HS-5 (cell line): ENCODE measurements at regions not wholly inside any gene's neighbourhood (a gene's known extent, or its start where the extent isn't known, plus 50 kb on each side); places are given as distances from the start of the nearest gene placed in this dataset.

Experiments used
- DNase-seq: peaks from one replicate; pipeline ENCODE4 v3.0.0-alpha.2; 2012; ENCODE audit warnings: low read depth

DNA sequence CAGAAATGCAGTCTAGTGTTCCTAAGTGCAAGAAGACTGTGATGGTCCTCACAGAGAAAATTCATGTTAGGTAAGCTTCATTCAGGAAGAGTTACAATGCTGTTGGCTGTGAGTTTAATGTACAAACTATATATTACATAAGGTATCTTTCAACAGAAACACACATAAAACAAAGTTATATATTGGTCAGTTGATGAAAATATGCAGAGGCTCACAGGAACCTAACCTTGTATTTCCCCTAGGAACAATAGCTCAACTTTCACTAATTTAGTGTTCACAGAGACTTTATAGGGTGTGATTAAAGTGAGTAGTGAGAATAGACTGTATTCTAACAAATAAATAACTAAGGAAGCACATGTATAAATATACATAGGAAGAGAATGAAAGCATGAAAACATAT is 676.9 kb upstream of the ADGRL4 start:
- DNase-seq: no peak

- DNase-seq: no peak
Measured at GRCh38 chr1:79682478-79682877, 675.9 kb upstream of the ADGRL4 start.

- no peak for DNase-seq
Measured at GRCh38 chr1:79681382-79681781, 674.9 kb upstream of the ADGRL4 start.

DNA sequence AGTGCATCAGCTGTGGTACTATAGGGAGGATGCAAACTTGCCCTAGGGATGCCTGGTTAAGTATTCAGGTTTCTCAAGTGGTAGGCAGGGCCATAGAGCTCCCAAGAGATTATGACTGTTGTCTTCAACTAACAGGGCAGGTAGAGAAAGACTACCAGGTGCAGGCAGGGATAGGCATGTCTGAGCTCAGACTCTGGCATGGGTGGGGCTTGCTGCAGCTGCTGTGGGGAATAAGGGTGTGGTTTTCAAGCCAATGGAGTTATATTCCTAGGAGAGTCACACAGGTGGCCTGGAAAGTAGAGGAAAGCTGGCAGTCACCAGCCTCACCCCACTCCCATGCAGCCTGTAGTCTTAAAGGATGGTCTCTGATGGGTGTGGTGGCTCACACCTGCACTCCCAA is 673.4 kb upstream of the ADGRL4 start:
- no peak for DNase-seq

GRCh38 chr1:79667848-79668696 is 661.5 kb upstream of the ADGRL4 start:
- DNase-seq: no peak

- no peak for DNase-seq
Measured at GRCh38 chr1:79667166-79667565, 660.6 kb upstream of the ADGRL4 start.

DNA sequence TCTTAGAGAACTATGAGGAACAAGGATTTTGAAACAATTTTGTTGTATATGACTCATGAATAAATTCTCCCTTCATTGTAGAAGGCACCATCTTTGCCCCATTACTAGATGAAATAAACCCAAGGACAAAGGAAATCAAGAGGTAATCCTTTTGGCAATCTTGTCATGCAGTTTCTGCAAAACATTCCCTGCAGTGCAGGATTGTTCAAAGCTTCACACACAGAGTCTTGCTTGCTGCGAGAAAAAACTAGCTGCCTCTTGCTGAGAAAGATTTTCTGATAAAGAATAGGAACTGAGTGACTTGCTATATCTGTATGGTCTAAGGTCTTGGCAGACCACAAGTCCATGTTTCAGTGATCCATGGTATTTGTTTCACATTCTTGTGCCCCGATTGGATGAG is 657.4 kb upstream of the ADGRL4 start:
- no peak for DNase-seq

GRCh38 chr1:79662596-79662995 is 656.1 kb upstream of the ADGRL4 start:
- no peak for DNase-seq

DNA sequence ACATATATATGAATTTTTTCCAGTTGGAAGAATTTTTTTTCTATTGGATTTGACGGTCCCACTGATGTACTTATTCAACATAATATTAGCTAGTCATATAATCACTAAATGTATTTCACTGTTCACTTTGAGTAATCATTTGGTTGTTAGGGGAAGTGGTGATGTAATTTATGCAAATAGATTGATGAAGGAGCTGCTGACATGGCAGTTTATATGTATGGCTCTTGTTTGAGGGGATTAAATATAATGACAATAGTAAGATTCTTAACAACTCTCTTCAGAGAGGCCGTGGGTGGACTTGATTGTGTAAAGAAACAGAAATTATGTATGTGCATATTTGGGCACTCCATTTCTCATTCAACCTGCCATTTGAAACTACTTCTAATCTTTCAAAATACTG is 653.6 kb upstream of the ADGRL4 start:
- no peak for DNase-seq

GRCh38 chr1:79657951-79658658 is 651.6 kb upstream of the ADGRL4 start:
- DNase-seq: no peak

DNA sequence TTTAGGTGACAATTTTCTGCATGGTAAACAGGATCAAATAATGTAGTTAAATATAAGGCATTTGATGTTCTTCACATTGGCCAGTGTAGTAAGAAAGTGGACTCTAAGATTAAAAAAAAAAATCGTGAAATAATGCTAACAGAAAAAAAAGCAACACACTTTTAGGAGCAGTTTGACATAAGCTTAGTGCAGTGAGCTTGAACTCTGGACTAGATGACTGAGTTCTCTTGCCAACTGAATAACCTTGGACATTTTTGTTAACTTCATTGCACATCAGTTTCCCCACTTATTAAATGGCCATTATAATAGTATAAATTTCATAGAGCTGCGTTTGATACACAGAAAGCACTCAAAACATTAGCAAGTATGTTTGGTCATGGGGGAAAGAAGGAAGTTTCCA is 649.3 kb upstream of the ADGRL4 start:
- no peak for DNase-seq

DNA sequence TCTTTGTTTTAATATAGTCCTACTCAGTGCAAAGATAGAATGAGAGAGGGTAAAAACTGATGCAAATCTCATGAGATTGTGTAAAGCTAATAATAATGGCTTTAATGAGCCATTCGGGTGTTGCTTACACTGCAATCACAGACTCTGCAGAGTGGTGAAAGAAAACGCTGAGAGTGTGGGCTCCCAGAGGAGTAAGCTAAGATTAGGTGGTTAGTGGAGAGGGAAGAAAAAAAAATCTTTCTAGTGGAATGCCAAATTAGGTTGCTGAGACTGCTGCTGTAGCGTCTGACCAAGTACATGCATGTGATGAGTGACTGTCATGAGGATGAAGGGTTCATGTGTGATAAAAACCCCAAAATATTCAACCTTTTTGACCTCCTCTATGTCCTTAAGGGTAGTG is 645.9 kb upstream of the ADGRL4 start:
- DNase-seq: no peak

- no peak for DNase-seq
Measured at GRCh38 chr1:79648126-79648525, 641.6 kb upstream of the ADGRL4 start.

GRCh38 chr1:79646880-79647279 is 640.4 kb upstream of the ADGRL4 start:
- no peak for DNase-seq

GRCh38 chr1:79638382-79638781 is 631.9 kb upstream of the ADGRL4 start:
- no peak for DNase-seq

DNA sequence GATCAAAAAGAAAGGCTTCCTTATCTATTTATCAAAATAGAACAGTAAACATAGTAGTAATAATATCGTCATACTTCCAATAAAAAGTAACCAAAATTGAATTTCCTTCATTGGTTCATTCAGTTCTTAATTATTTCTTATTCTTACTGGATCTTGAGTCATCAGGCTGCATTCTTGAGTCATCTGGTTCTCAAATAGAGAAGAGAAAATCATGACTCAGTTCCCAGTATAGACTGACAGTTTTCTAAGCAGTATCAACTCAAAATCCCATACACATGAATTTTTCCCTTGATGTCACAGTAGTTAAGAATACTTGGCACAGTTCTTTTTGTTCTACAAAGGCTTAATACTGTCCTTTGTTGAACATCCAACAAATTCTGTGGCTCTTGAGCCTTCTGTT is 626.9 kb upstream of the ADGRL4 start:
- DNase-seq: peak; percentile 58

GRCh38 chr1:79629414-79629813 is 622.9 kb upstream of the ADGRL4 start:
- no peak for DNase-seq

DNA sequence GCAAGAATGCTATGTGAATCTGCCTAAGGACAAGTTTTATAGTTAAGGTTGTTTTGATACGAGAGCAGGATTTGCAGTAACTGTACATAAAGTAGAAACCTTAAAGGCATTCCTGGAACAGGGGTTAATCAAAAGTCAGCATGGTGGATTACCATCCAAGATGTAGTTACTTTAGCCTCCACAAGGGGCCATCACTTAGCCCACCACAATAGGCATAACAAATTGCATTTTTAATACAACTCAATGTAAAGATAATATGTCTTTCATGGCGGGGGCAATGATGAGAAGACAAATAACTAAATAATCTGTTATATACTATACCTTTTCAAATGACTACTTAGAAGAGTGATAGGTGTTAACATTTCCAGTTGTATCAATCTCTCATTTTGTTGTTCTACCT is 611.2 kb upstream of the ADGRL4 start:
- DNase-seq: no peak

DNA sequence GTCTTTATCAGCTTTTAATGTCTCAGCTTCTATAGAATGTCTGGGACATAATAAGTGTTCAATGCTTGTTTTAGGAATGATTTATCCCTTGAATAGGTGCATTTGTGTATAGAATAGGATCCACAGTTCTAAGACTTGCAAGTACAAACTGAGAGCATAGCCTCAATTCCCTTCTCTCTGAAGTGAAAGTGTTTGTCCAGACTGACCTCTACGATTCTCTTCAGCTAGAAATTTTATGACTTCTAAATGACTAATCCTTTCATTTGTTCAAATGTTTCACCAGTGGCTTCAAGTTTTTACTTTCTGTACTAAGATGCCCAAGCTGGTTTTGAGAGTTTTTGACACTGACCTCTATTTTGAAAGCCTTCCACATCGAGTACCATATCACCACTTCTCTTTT is 608.2 kb upstream of the ADGRL4 start:
- DNase-seq: no peak

GRCh38 chr1:79614106-79614505 is 607.6 kb upstream of the ADGRL4 start:
- no peak for DNase-seq

DNA sequence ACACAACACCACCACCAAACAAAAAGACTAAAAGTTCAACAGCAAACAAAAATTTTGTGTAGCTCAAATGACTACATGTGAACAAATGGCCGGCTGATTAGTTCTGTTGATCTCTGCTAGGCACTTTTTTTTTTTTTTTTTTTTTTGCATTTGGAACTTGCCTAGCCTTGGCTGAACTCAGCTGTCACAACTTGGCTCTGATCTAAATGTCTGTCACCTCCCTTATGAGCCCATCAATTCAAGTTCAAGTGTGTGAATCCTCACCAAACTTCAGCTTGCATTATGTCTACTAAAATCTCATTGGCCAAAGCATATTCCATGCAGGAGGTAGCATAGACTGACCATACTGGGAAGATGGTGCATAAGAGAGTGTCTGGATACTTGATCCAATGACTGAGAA is 606.5 kb upstream of the ADGRL4 start:
- DNase-seq: no peak

DNA sequence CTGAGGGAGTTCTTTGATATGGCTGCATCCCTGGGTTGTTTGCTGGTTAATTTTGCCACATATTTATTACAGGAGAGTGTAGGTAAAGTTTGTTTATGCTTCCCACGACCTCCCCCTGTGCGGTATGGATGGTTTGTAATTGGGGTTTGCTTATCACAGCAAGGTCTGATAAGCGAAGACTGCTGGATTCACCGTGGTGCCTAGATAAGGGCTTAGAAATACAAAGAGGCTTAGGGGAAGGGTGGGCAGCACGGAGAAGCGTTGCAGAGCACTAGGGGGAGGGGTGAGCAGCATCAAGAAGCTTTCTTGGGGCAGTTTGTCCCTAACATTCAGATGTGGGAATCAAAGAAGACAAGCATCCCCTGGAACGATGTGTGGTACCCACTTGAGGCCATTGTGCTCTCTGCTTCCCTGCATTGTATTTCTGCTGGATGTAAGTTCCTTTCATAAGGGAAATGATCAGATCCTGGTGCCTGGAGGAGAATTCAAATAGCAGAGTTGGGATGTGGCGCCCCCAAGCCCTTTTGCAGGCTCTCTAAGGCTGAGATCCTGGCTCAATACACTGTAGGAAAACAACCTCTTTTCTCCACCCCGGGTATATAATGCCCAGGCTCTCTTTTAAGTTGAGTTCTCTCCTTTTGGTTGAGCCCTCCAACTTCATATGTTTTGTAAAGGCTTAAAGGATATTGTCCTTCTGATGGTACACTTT is 598.1 kb upstream of the ADGRL4 start:
- no peak for DNase-seq

DNA sequence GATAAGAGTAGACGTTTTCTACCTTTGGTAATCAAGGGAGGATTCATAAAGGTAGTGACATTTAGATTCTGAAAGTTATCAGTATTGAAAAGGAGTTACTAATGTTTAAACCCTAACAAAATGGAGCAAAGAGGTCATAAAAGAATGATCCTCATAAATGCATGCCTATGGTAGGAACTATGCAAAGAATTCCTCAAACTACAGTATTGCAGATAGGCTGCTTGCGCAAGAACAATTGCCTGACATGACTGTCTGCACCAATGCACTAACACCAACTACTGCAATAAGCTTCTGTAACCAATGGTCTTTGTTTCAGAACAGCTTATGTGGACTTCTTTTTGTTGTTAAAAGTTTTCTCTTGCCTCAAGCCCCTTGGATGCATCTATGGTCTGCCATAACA is 597.3 kb upstream of the ADGRL4 start:
- DNase-seq: peak; percentile 45
